Colonic mucosa (tissue), 4 donors: ENCODE measurements at regions not wholly inside any gene's neighbourhood (a gene's known extent, or its start where the extent isn't known, plus 50 kb on each side); places are given as distances from the start of the nearest gene placed in this dataset.

Source experiments
- DNase-seq: peaks from one replicate; pipeline ENCODE4 v3.0.0-alpha.2; 2020
- H3K27ac ChIP-seq: fragments of 200-600 bp; one replicate; pipeline ENCODE4 v1.8.0; 2021
- H3K27me3 ChIP-seq: fragments of 200-600 bp; one replicate; pipeline ENCODE4 v1.8.0; 2021
- H3K36me3 ChIP-seq: fragments of 200-600 bp; one replicate; pipeline ENCODE4 v1.8.0; 2021
- H3K4me1 ChIP-seq: fragments of 200-600 bp; one replicate; pipeline ENCODE4 v1.8.0; 2021; ENCODE audit warnings: mild to moderate bottlenecking
- H3K4me3 ChIP-seq: fragments of 200-600 bp; one replicate; pipeline ENCODE4 v1.8.0; 2021
- H3K9ac ChIP-seq, 2 donors: one replicate each; pipeline ENCODE4 v1.7.0; 2013; ENCODE audit warnings: control low read depth in 2 of 2, low read depth in 2 of 2, low read length in 2 of 2
- H3K9me3 ChIP-seq: fragments of 200-600 bp; one replicate; pipeline ENCODE4 v1.8.0; 2021
- CTCF ChIP-seq: fragments of 200-600 bp; IDR thresholded peaks from one replicate; pipeline ENCODE4 v1.8.0; 2022; ENCODE audit warnings: antibody characterized with exemption, mild to moderate bottlenecking
- intact Hi-C: fragments of 100-400 bp; cut with DNase I; formaldehyde crosslinking; loops from one replicate; pipeline ENCODE4 v1.14.1; 2022
- donor health status: healthy.
- donor health status: DM: no; HTN: no; CAD: no.
- donor health status: DM: no; HTN: no; CAD: no.

GRCh38 chr6:103027271-103027931 is 1633.9 kb downstream of the GRIK2 start:
- Histone ChIP-seq H3K36me3 (no peaks in the 10 kb centered on the region), H3K9me3 (no peaks in the 10 kb centered on the region), H3K4me3 (no peak overlapping the region), H3K9ac (no peak overlapping the region), H3K4me1 (no peaks in the 10 kb centered on the region), H3K27me3 (no peaks in the 10 kb centered on the region), H3K27ac (no peak overlapping the region)
- intact Hi-C loops, result no loop called here
- DNase-seq, result no peak
- TF ChIP-seq CTCF, result no peak

DNA sequence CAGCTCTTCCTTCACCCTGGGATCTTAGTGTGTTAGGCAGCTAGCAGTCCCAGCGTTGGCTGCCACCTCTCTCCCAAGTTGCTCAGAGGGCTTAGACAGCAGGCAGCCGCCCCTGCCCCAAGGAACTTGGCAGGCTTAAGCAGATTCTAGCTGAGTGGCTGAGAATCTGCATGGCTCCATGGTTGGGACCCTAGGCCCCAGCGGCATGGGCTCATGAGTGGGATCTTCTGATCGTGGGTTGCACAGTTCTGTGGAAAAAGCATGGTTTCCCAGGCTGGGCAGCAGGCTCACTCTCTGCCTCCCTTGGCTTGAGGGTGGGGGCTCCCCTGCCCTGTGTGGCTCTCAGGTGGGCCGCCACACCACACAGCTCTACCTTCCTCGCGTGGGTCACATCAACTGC is 1624.9 kb downstream of the GRIK2 start:
- H3K36me3 ChIP-seq, result no peaks in the 10 kb centered on the region
- no peaks in the 10 kb centered on the region for H3K9me3 ChIP-seq
- intact Hi-C loops, result no loop called here
- no peak overlapping the region for H3K9ac ChIP-seq
- DNase-seq, result no peak
- H3K4me3 ChIP-seq, result no peak overlapping the region
- H3K4me1 ChIP-seq, result no peaks in the 10 kb centered on the region
- no peak for TF ChIP-seq CTCF
- H3K27ac ChIP-seq, result no peak overlapping the region
- H3K27me3 ChIP-seq, result no peaks in the 10 kb centered on the region

DNA sequence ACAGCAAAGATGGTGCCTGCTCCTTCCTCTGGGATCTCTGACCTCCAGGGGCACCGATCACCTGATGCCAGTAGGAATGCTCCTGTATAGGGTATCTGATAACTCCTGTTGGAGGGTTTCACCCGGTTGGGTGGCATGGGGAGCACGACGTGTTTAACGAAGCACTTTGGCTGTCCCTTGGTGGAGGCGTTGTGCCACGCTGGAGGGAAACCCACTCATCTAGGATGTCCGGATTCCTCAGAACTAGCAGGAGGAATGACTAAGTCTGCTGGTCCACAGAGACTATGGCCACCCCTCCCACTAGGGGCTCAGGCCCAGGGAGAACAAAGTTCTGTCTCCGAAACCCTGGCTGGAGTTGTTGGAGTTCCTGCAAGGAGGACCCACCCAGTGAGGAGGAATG is 1624.4 kb downstream of the GRIK2 start:
- no peak for TF ChIP-seq CTCF
- Histone ChIP-seq H3K9ac (no peak overlapping the region), H3K4me3 (no peak overlapping the region), H3K27me3 (no peaks in the 10 kb centered on the region), H3K4me1 (no peaks in the 10 kb centered on the region), H3K27ac (no peak overlapping the region), H3K9me3 (no peaks in the 10 kb centered on the region), H3K36me3 (no peaks in the 10 kb centered on the region)
- intact Hi-C loops, result no loop called here
- DNase-seq, result no peak

DNA sequence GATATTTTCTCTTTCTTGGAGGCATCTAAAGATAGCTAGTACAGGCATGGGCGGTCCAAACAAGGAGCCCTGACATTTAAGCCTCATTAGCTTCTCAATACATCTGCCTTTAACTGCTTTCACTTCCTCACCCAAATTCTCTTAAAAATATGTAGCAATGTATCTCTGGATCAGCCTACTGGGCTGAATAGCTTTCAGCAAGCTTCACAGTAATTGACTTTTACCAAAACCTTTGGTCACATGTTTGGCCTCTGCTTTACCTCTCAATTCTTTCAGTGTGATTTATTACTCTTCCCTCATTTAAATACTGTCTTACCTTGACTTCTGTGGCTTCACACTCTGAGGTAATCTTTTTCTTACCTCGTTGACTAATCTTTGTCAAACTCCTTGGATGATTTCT is 1618.1 kb downstream of the GRIK2 start:
- H3K9ac ChIP-seq, result no peak overlapping the region
- no peaks in the 10 kb centered on the region for H3K27me3 ChIP-seq
- H3K36me3 ChIP-seq, result no peaks in the 10 kb centered on the region
- no peak for TF ChIP-seq CTCF
- H3K9me3 ChIP-seq, result no peaks in the 10 kb centered on the region
- no peak overlapping the region for H3K27ac ChIP-seq
- no peak overlapping the region for H3K4me3 ChIP-seq
- DNase-seq, result no peak
- intact Hi-C loops, result no loop called here
- no peaks in the 10 kb centered on the region for H3K4me1 ChIP-seq

GRCh38 chr6:103002282-103002681 is 1608.8 kb downstream of the GRIK2 start:
- Histone ChIP-seq H3K9ac (no peak overlapping the region), H3K36me3 (no peaks in the 10 kb centered on the region), H3K27me3 (no peaks in the 10 kb centered on the region), H3K4me3 (no peak overlapping the region), H3K9me3 (no peaks in the 10 kb centered on the region), H3K27ac (no peak overlapping the region), H3K4me1 (no peaks in the 10 kb centered on the region)
- intact Hi-C loops, result no loop called here
- DNase-seq, result no peak
- TF ChIP-seq CTCF, result no peak
